Smooth muscle cell (in vitro differentiated cells): ENCODE measurements at regions not wholly inside any gene's neighbourhood (a gene's known extent, or its start where the extent isn't known, plus 50 kb on each side); places are given as distances from the start of the nearest gene placed in this dataset.

ENCODE experiments used
- DNase-seq: peaks from one replicate; lab custom pipeline; 2025; ENCODE audit not compliant: unreplicated experiment; lab: John Stamatoyannopoulos, UW
- H2AFZ ChIP-seq: fragments of 200-600 bp; sonication (generic); 2 replicates; pipeline ENCODE4 v1.6.0; 2016; ENCODE audit warnings: antibody characterized with exemption, low read depth, mild to moderate bottlenecking
- H3F3A ChIP-seq: fragments of 200-600 bp; sonication (generic); 2 replicates; pipeline ENCODE4 v1.6.0; 2017; ENCODE audit warnings: antibody characterized with exemption, low read depth
- H3K27ac ChIP-seq: fragments of 200-600 bp; sonication (generic); 2 replicates; pipeline ENCODE4 v1.5.1; 2016; ENCODE audit warnings: low read depth, mild to moderate bottlenecking
- H3K27me3 ChIP-seq: fragments of 200-600 bp; sonication (generic); 2 replicates; pipeline ENCODE4 v1.6.1; 2016; ENCODE audit warnings: low read depth, mild to moderate bottlenecking
- H3K36me3 ChIP-seq: fragments of 200-600 bp; sonication (generic); 2 replicates; pipeline ENCODE4 v1.5.1; 2016; ENCODE audit warnings: low read depth
- H3K4me1 ChIP-seq: fragments of 200-600 bp; sonication (generic); 2 replicates; pipeline ENCODE4 v1.5.1; 2016; ENCODE audit warnings: low read depth
- H3K4me2 ChIP-seq: fragments of 200-600 bp; sonication (generic); 2 replicates; pipeline ENCODE4 v1.6.0; 2016; ENCODE audit warnings: mild to moderate bottlenecking
- H3K4me3 ChIP-seq: fragments of 200-600 bp; sonication (generic); 2 replicates; pipeline ENCODE4 v1.5.1; 2016; ENCODE audit warnings: mild to moderate bottlenecking
- H3K79me2 ChIP-seq: fragments of 200-600 bp; sonication (generic); 2 replicates; pipeline ENCODE4 v1.6.0; 2016; ENCODE audit warnings: low read depth, mild to moderate bottlenecking
- H3K9ac ChIP-seq: fragments of 200-600 bp; sonication (generic); 2 replicates; pipeline ENCODE4 v1.6.0; 2016; ENCODE audit warnings: low read depth
- H3K9me3 ChIP-seq: fragments of 200-600 bp; sonication (generic); replicated peaks from 2 replicates; pipeline ENCODE4 v1.5.1; 2016; ENCODE audit warnings: low read depth
- H4K20me1 ChIP-seq: fragments of 200-600 bp; sonication (generic); 2 replicates; pipeline ENCODE4 v1.6.0; 2016; ENCODE audit warnings: low read depth
- WGBS: methylation state at CpG from one replicate; pipeline ENCODE4 v1.1.7; 2016; ENCODE audit warnings: low lambda C conversion rate; 5-methylcytosine and 5-hydroxymethylcytosine counted together
- TF ChIP-seq, protein P1 (sequence below): fragments of 200-600 bp; sonication (generic); IDR thresholded peaks from 2 replicates; pipeline ENCODE4 v1.5.1; 2017; ENCODE audit warnings: borderline replicate concordance, mild to moderate bottlenecking, antibody characterized with exemption; ENCODE audit not compliant: insufficient read depth, poor library complexity, severe bottlenecking

DNA sequence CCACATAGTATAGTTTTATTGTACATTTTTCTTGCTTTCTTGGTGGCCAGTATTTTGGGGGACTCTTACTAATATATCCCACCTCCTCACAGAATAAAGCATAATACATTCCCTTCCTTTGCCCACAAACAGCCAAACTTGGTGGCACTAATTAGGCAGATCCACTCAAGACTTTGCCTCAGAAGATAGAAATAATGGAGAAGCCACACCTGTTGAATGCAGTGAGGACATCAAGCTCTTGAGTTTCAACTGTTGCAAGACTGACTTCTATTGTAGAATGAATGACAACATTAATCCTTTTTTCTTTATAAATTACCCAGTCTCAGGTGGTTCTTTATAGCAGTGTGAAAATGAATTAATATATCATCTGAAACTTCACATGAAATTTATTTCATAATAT is 1183.6 kb upstream of the ATXN8OS start:
- TF ChIP-seq, protein P1, sequence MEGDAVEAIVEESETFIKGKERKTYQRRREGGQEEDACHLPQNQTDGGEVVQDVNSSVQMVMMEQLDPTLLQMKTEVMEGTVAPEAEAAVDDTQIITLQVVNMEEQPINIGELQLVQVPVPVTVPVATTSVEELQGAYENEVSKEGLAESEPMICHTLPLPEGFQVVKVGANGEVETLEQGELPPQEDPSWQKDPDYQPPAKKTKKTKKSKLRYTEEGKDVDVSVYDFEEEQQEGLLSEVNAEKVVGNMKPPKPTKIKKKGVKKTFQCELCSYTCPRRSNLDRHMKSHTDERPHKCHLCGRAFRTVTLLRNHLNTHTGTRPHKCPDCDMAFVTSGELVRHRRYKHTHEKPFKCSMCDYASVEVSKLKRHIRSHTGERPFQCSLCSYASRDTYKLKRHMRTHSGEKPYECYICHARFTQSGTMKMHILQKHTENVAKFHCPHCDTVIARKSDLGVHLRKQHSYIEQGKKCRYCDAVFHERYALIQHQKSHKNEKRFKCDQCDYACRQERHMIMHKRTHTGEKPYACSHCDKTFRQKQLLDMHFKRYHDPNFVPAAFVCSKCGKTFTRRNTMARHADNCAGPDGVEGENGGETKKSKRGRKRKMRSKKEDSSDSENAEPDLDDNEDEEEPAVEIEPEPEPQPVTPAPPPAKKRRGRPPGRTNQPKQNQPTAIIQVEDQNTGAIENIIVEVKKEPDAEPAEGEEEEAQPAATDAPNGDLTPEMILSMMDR = no peak
- H3K79me2 ChIP-seq = no peaks in the 10 kb centered on the region
- no peak overlapping the region for H3K27ac ChIP-seq
- no peak overlapping the region for H3K9ac ChIP-seq
- no peaks in the 10 kb centered on the region for H3K36me3 ChIP-seq
- no peaks in the 10 kb centered on the region for H3F3A ChIP-seq
- DNase-seq = no peak
- no peaks in the 10 kb centered on the region for H3K27me3 ChIP-seq
- H3K4me2 ChIP-seq = no peak overlapping the region
- no peak overlapping the region for H2AFZ ChIP-seq
- H4K20me1 ChIP-seq = no peaks in the 10 kb centered on the region
- no peaks in the 10 kb centered on the region for H3K9me3 ChIP-seq
- H3K4me1 ChIP-seq = no peaks in the 10 kb centered on the region
- H3K4me3 ChIP-seq = no peak overlapping the region

DNA sequence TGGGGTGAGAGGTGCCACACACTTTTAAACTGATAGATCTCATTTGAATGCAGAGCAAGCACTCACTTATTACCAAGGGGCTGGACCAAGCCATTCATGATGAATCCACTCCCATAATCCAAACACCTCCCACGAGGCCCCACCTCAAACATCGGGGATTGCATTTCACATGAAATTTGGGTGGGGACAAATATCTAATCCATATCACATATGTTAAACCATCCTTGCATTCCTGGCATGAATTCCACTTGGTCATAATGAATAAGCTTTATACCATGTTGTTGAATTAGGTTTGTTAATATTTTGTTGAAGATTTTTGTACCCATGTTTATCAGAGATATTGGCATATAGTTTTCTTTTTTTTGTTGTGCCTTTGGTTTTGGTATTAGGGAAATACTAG is 1198.7 kb upstream of the ATXN8OS start:
- H3K4me2 ChIP-seq = no peak overlapping the region
- H3K9me3 ChIP-seq = peaks cover 3% of the 10 kb centered on the region
- TF ChIP-seq, protein P1 = no peak
- H2AFZ ChIP-seq = no peak overlapping the region
- DNase-seq = no peak
- H3K4me3 ChIP-seq = no peak overlapping the region
- no peak overlapping the region for H3K27ac ChIP-seq
- 89% methylated on average over 2 of the region's 2 CpGs for WGBS
- H3K9ac ChIP-seq = no peak overlapping the region
- no peaks in the 10 kb centered on the region for H4K20me1 ChIP-seq
- H3K27me3 ChIP-seq = no peaks in the 10 kb centered on the region
- no peaks in the 10 kb centered on the region for H3K79me2 ChIP-seq
- H3K36me3 ChIP-seq = no peaks in the 10 kb centered on the region
- no peaks in the 10 kb centered on the region for H3F3A ChIP-seq
- H3K4me1 ChIP-seq = no peaks in the 10 kb centered on the region

DNA sequence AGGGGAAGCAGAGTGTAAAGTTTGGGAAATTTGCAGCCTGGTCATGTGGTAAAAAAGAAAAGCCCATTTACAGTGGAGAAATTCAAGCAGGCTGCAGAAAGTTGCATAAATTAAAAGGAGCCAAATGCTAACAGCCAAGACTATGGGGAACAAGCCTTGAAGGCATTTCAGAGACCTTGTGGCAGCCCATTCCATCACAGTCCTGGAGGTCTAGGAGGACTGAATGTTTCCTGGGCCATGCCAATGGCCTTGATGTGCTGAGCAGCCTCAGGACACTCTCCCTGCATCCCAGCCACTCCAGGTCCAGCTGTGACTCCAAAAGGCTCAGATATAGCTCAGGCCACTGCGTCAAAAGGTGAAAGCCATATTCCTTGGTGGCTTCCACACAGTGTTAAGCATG is 1202.4 kb upstream of the ATXN8OS start:
- no peak overlapping the region for H3K27ac ChIP-seq
- no peak overlapping the region for H3K9ac ChIP-seq
- H3K4me3 ChIP-seq = no peak overlapping the region
- TF ChIP-seq, protein P1 = no peak
- no peak overlapping the region for H3K4me2 ChIP-seq
- DNase-seq = no peak
- 92% methylated on average over 1 of the region's 1 CpG for WGBS
- H3K27me3 ChIP-seq = no peaks in the 10 kb centered on the region
- no peaks in the 10 kb centered on the region for H3K4me1 ChIP-seq
- H3F3A ChIP-seq = no peaks in the 10 kb centered on the region
- no peaks in the 10 kb centered on the region for H4K20me1 ChIP-seq
- no peaks in the 10 kb centered on the region for H3K36me3 ChIP-seq
- no peak overlapping the region for H2AFZ ChIP-seq
- H3K79me2 ChIP-seq = no peaks in the 10 kb centered on the region
- H3K9me3 ChIP-seq = peaks cover 3% of the 10 kb centered on the region

DNA sequence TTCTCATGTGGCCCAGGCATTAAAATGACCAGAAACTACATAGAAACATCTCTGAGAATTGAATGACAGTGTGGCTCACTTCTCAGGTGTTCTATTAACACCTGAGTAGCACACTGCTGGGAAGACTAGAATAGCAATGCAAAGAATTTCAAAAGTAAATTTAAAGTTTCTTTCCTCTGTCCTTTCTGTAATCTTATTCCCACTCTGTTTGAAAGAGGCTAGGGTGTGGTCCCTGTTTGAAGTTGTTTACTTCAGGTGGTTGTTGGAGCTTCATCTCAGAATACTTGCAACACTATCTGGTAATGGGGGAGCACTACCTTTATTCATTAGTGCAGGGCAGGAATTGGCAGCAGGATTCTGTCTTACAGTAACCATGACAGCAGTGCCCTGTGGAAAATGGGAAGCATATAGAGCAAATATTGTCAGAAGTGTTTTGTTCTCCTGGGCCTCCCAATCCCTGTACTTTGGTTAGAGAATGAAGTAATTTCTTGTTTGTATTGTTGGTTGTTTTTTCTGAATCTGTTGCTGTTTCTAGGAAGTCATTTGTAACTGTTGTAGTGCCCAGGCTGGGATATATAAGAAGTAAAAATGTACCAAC is 1210.2 kb upstream of the ATXN8OS start:
- no peaks in the 10 kb centered on the region for H3K79me2 ChIP-seq
- H3K9ac ChIP-seq = no peak overlapping the region
- H3K36me3 ChIP-seq = no peaks in the 10 kb centered on the region
- H3K27ac ChIP-seq = no peak overlapping the region
- no peaks in the 10 kb centered on the region for H3K9me3 ChIP-seq
- no peaks in the 10 kb centered on the region for H3K27me3 ChIP-seq
- H3K4me2 ChIP-seq = no peak overlapping the region
- TF ChIP-seq, protein P1 = no peak
- DNase-seq = no peak
- H3K4me1 ChIP-seq = peaks cover 3% of the 10 kb centered on the region
- no peak overlapping the region for H2AFZ ChIP-seq
- no peaks in the 10 kb centered on the region for H4K20me1 ChIP-seq
- H3K4me3 ChIP-seq = no peak overlapping the region
- no peaks in the 10 kb centered on the region for H3F3A ChIP-seq
